ENCODE measurements at regions not wholly inside any gene's neighbourhood (a gene's known extent, or its start where the extent isn't known, plus 50 kb on each side); places are given as distances from the start of the nearest gene placed in this dataset.

DNA sequence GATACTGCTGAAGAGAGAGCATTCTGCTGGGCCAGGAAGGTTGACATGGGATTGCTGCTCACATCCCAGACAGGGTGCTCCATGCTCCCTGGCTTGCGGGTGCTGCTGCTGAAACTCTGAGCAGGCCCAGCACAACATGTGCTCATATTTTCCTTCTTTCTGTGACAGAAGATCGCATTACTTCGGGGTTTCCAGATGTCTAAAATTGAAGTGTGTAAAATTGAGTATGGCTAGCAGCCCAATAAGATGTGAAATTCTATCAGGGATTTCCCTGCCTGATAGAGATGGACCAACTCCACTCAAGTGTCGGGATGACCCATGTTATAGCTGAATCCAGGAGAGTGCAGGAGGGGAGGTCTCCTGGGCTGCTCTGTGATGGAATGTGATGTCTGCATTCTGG is 55.6 kb upstream of the KL start:
- no peak for DNase-seq (ENCODE audit: low read depth in 1 of 2, low spot score in 1 of 2)

- no peak for DNase-seq (ENCODE audit: low read depth in 1 of 2, low spot score in 1 of 2)
These were observed 54.5 kb upstream of the KL start for GRCh38 chr13:32961724-32962123.

GRCh38 chr13:32962342-32962741 is 53.9 kb upstream of the KL start:
- no peak for DNase-seq (ENCODE audit: low read depth in 1 of 2, low spot score in 1 of 2)

DNA sequence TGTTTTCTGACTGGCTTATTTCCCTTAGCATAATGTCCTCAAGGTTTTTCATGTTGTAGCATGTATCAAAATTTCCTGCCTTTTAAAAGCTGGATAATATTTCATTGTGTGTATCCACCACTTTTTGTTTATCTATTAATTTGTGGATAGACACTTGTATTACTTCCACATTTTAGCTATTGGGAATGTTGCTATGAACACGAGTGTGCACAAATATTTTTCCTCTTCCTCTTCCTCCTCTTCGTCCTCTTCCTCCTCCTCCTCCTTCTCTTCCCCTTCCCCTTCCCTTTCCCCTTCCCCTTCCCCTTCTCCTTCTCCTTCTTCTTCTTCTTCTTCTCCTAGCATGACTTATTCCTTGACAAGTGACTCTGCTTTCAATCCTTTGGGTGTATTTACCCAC is 51.2 kb upstream of the KL start:
- no peak for DNase-seq (ENCODE audit: low read depth in 1 of 2, low spot score in 1 of 2)
